Brain microvascular endothelial cell (primary cell): ENCODE measurements at regions not wholly inside any gene's neighbourhood (a gene's known extent, or its start where the extent isn't known, plus 50 kb on each side); places are given as distances from the start of the nearest gene placed in this dataset.

Experiments
- DNase-seq: peaks from one replicate; pipeline ENCODE4 v3.0.0-alpha.2; 2020
- H3K27ac ChIP-seq: fragments of 250-450 bp; sonication (Bioruptor Pico); 2 replicates; pipeline ENCODE4 v1.5.1; 2020; ENCODE audit warnings: mild to moderate bottlenecking, moderate library complexity
- H3K27me3 ChIP-seq: fragments of 250-450 bp; sonication (Bioruptor Pico); replicated peaks from 2 replicates; pipeline ENCODE4 v1.5.1; 2020; ENCODE audit warnings: mild to moderate bottlenecking
- H3K36me3 ChIP-seq: fragments of 250-450 bp; sonication (Bioruptor Pico); replicated peaks from 2 replicates; pipeline ENCODE4 v1.5.1; 2020; ENCODE audit warnings: mild to moderate bottlenecking
- H3K4me3 ChIP-seq: 2 replicates; pipeline ENCODE4 v1.5.1; 2011; ENCODE audit warnings: low read depth, mild to moderate bottlenecking, control low read depth, low read length, moderate library complexity
- in situ Hi-C: cut with HindIII; loops from 2 replicates; pipeline ENCODE4 v1.10.0; 2017; ENCODE audit warnings: low sequenced_read_pairs, low pct_ligation_motif_present
- TF ChIP-seq, protein P1 (sequence below): IDR thresholded peaks from 2 replicates; pipeline ENCODE4 v1.5.1; 2011; ENCODE audit warnings: low read depth, mild to moderate bottlenecking, moderate library complexity, low read length, control low read depth, inconsistent platforms; ENCODE audit errors: missing control alignments

DNA sequence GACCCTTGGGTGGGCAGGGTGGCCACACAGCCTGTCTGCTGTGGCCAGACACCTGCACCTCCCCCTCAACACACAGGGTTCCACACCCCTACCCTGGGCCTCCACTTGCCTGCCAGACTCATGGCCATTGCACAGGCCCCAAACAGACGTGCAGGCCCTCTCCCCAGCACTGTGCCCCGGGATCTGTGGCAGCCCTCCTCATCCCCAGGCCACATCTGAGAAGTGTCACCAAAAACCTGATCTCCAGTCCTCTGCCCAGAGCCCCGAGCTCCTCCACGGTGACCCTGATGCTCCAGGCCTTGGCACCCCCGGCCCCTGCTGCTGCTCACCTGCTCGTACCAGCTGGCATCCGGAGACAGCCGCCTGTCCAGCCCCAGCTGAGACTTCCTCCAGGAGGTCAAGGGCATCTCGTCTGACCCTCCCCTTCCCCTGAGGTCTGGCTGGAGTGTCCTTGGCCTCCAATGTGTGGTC lies 160.1 kb downstream of the DLL1 start:
- Histone ChIP-seq H3K4me3 (no peak overlapping the region), H3K36me3 (no peaks in the 10 kb centered on the region), H3K27me3 (no peaks in the 10 kb centered on the region), H3K27ac (no peak overlapping the region)
- TF ChIP-seq, protein P1, sequence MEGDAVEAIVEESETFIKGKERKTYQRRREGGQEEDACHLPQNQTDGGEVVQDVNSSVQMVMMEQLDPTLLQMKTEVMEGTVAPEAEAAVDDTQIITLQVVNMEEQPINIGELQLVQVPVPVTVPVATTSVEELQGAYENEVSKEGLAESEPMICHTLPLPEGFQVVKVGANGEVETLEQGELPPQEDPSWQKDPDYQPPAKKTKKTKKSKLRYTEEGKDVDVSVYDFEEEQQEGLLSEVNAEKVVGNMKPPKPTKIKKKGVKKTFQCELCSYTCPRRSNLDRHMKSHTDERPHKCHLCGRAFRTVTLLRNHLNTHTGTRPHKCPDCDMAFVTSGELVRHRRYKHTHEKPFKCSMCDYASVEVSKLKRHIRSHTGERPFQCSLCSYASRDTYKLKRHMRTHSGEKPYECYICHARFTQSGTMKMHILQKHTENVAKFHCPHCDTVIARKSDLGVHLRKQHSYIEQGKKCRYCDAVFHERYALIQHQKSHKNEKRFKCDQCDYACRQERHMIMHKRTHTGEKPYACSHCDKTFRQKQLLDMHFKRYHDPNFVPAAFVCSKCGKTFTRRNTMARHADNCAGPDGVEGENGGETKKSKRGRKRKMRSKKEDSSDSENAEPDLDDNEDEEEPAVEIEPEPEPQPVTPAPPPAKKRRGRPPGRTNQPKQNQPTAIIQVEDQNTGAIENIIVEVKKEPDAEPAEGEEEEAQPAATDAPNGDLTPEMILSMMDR: no peak
- in situ Hi-C loops: no loop called here
- DNase-seq: no peak

DNA sequence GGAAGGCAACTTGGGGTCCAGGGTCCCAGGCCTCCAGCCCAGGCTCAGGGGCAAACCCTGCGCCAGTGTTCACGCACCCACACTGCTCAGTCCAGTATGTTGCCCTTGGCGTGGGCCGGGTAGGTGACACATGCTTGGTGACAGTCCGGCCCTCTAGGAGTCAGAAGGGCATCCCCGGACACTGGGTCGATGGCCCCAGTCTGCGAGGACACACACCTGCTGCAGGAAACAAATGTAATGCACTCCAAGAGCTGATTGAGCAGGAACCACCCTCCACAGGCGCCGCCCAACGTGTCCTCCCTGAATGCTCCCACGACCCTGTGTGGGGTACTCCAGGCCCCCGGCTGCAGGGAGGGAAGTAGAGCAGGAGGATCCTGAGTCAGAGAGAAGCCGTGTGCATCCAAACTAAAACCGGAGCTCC lies 160.7 kb downstream of the DLL1 start:
- in situ Hi-C loops: no loop called here
- Histone ChIP-seq H3K4me3 (no peak overlapping the region), H3K36me3 (no peaks in the 10 kb centered on the region), H3K27me3 (no peaks in the 10 kb centered on the region), H3K27ac (no peak overlapping the region)
- no peak for DNase-seq
- TF ChIP-seq, protein P1: no peak

DNA sequence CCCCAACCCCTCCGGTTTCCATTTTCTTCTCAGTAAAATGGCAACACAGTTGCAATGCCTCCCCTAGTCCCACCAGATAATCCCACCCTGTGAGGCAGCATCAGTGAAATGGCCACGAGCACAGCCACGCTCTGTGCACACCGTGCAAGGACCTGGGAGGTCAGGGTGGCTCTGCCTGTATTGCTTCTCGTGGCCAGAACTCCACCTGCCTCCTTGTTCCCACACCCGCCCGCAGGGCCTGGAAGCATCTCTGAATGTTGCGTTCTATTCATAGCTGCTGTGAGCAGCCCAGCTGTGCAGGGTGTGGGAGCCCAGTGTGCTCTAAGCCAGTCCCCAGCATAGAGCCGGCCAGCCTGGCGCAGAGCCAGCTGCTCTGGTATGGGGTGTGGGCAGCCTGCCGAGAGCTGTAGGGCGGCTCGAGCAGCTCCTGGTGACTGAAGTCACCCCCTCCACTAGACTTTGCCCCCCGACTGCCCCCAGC lies 161.1 kb downstream of the DLL1 start:
- Histone ChIP-seq H3K27me3 (no peaks in the 10 kb centered on the region), H3K27ac (no peak overlapping the region), H3K36me3 (no peaks in the 10 kb centered on the region), H3K4me3 (no peak overlapping the region)
- TF ChIP-seq, protein P1: no peak
- in situ Hi-C loops: no loop called here
- no peak for DNase-seq

DNA sequence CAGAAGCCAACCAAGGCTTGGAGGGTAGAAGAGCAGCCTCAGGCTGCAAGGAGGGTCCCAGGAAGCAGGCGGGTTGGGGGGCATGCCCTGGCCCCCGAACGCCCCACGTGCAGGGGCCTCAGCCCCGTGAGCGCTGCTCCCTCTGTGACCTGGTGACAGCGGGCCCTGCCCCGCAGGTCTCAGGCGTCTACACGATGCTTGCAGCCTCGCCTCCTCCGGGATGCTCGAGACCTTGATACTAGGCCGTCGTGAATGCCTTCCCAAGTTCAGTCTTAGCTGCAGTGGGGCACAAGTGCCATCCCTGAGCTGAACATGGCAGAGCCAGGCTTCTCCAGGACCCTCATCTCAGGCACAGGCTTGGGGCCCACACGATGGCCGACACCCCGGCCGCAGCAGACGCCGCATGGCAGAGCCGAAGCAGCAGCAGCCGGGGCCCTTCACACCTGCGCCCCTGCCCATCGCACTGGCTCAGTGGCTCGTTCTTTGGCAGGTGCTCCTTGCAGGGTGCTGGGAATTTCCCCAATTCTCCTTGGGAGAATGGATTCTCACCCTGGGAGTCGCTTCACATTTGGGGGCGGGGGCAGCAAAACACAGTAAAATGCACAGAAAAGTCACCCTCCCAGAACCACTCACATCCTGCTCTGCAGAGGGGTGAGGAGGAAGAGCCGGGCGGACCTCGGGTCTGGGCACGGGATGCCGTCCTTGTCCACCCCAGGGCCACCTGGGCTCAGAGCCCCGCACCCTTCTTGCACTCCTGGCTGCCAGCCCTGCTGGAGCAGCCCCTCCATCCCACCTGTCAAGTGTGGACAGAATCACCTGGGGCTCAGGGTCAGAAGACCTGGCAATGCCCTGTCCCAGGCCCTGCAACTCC lies 161.8 kb downstream of the DLL1 start:
- Histone ChIP-seq H3K4me3 (no peak overlapping the region), H3K36me3 (no peaks in the 10 kb centered on the region), H3K27ac (no peak overlapping the region), H3K27me3 (no peaks in the 10 kb centered on the region)
- in situ Hi-C loops: no loop called here
- TF ChIP-seq, protein P1: no peak
- no peak for DNase-seq

DNA sequence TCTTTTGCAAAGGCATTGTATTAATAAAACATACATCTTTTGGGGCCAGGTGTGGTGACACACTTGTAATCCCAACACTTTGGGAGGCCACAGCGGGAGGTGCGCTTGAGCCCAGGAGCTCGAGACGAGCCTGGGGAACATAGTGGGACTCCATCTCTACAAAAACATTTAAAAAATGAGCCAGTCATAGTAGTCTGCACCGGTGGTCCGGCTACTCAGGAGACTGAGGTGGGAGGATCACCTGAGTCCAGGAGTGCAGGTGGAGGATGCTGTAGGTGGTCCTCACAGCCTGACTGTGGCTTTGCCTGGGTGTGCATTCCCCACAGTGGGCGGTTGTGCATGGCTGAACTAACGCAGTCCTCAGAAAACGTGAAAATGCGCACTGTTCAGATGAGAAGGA lies 162.5 kb downstream of the DLL1 start:
- Histone ChIP-seq H3K27ac (no peak overlapping the region), H3K36me3 (no peaks in the 10 kb centered on the region), H3K4me3 (no peak overlapping the region), H3K27me3 (no peaks in the 10 kb centered on the region)
- TF ChIP-seq, protein P1: no peak
- DNase-seq: no peak
- in situ Hi-C loops: no loop called here
